Mesenchymal stem cell (in vitro differentiated cells and primary cell): ENCODE measurements at regions not wholly inside any gene's neighbourhood (a gene's known extent, or its start where the extent isn't known, plus 50 kb on each side); places are given as distances from the start of the nearest gene placed in this dataset.

ENCODE experiments used
- DNase-seq: peaks from one replicate; pipeline ENCODE4 v3.0.0-alpha.2; 2013
- H2AFZ ChIP-seq: one replicate; pipeline ENCODE4 v1.6.1; 2013; ENCODE audit warnings: low read depth, mild to moderate bottlenecking, control low read depth, inconsistent platforms, low read length, moderate library complexity
- H2AK5ac ChIP-seq: 2 replicates; pipeline ENCODE4 v1.6.1; 2013; ENCODE audit warnings: low read length, moderate library complexity, mild to moderate bottlenecking, inconsistent platforms; ENCODE audit not compliant: severe bottlenecking
- H2BK120ac ChIP-seq: one replicate; pipeline ENCODE4 v1.6.1; 2013; ENCODE audit warnings: low read depth, mild to moderate bottlenecking, inconsistent platforms, low read length, moderate library complexity
- H2BK12ac ChIP-seq, 2 experiments: one replicate each; pipeline ENCODE4 v1.6.1; 2013; ENCODE audit warnings: inconsistent platforms in 2 of 2, low read length in 2 of 2, mild to moderate bottlenecking in 2 of 2, moderate library complexity in 2 of 2, control low read depth in 1 of 2
- H2BK15ac ChIP-seq: one replicate; pipeline ENCODE4 v1.6.1; 2013; ENCODE audit warnings: mild to moderate bottlenecking, low read depth, inconsistent platforms; ENCODE audit not compliant: poor library complexity, severe bottlenecking
- H2BK5ac ChIP-seq: 2 replicates; pipeline ENCODE4 v1.6.1; 2013; ENCODE audit warnings: low read depth, mild to moderate bottlenecking, low read length, control low read depth, inconsistent platforms; ENCODE audit not compliant: poor library complexity, severe bottlenecking
- H3K14ac ChIP-seq, 2 experiments: one replicate each; pipeline ENCODE4 v1.6.1; 2013; ENCODE audit warnings: inconsistent platforms in 2 of 2, low read length in 2 of 2, control low read depth in 1 of 2, mild to moderate bottlenecking in 1 of 2, moderate library complexity in 1 of 2
- H3K18ac ChIP-seq, 2 experiments: one replicate each; pipeline ENCODE4 v1.6.1; 2013; ENCODE audit warnings: inconsistent platforms in 2 of 2, low read length in 2 of 2, control low read depth in 1 of 2, low read depth in 1 of 2, mild to moderate bottlenecking in 1 of 2
- H3K23ac ChIP-seq, 2 experiments: one replicate each; pipeline ENCODE4 v1.6.1; 2013; ENCODE audit warnings: inconsistent platforms in 2 of 2, low read length in 2 of 2, mild to moderate bottlenecking in 2 of 2, moderate library complexity in 2 of 2, control low read depth in 1 of 2
- H3K27ac ChIP-seq: 2 replicates; pipeline ENCODE4 v1.5.1; 2013; ENCODE audit warnings: mild to moderate bottlenecking, moderate library complexity, low read length, control low read depth, inconsistent platforms; ENCODE audit not compliant: poor library complexity, severe bottlenecking
- H3K27me3 ChIP-seq, 2 experiments: 2 replicates each; pipeline versions ENCODE4 v1.6.1 to v1.7.0; 2013; ENCODE audit warnings: low read length in 2 of 2, mild to moderate bottlenecking in 2 of 2, moderate library complexity in 2 of 2, control low read depth in 1 of 2, inconsistent platforms in 1 of 2; ENCODE audit not compliant: control insufficient read depth in 1 of 2, insufficient read depth in 1 of 2
- H3K36me3 ChIP-seq, 2 experiments: 2 replicates each; pipeline versions ENCODE4 v1.6.1 to v1.7.0; 2013; ENCODE audit warnings: low read length in 2 of 2, control low read depth in 1 of 2, inconsistent platforms in 1 of 2, low read depth in 1 of 2, mild to moderate bottlenecking in 1 of 2; ENCODE audit not compliant: insufficient read depth in 2 of 2, control insufficient read depth in 1 of 2
- H3K4ac ChIP-seq, 2 experiments: one replicate each; pipeline ENCODE4 v1.6.1; 2013; ENCODE audit warnings: inconsistent platforms in 2 of 2, low read length in 2 of 2, mild to moderate bottlenecking in 2 of 2, moderate library complexity in 2 of 2, control low read depth in 1 of 2, low read depth in 1 of 2
- H3K4me1 ChIP-seq: 2 replicates; pipeline ENCODE4 v1.6.1; 2013; ENCODE audit warnings: low read depth, low read length, control low read depth; ENCODE audit not compliant: control insufficient read depth, insufficient read depth
- H3K4me2 ChIP-seq: 2 replicates; pipeline ENCODE4 v1.6.1; 2013; ENCODE audit warnings: low read length, mild to moderate bottlenecking, inconsistent platforms; ENCODE audit not compliant: poor library complexity, severe bottlenecking
- H3K4me3 ChIP-seq, 2 experiments: 2 replicates each; pipeline versions ENCODE4 v1.5.1 to v1.7.0; 2013; ENCODE audit warnings: low read length in 2 of 2, mild to moderate bottlenecking in 2 of 2, control low read depth in 1 of 2, low read depth in 1 of 2; ENCODE audit not compliant: insufficient read depth in 1 of 2
- H3K79me1 ChIP-seq: replicated peaks from 2 replicates; pipeline ENCODE4 v1.6.1; 2013; ENCODE audit warnings: mild to moderate bottlenecking, control low read depth, low read length, inconsistent platforms; ENCODE audit not compliant: poor library complexity, severe bottlenecking
- H3K9ac ChIP-seq: 2 replicates; pipeline ENCODE4 v1.7.0; 2013; ENCODE audit warnings: mild to moderate bottlenecking, low read length, moderate library complexity
- H3K9me3 ChIP-seq: 2 replicates; pipeline ENCODE4 v1.7.0; 2013; ENCODE audit warnings: mild to moderate bottlenecking, low read length; ENCODE audit not compliant: control insufficient read depth
- H4K8ac ChIP-seq: one replicate; pipeline ENCODE4 v1.6.1; 2013; ENCODE audit warnings: inconsistent platforms, mild to moderate bottlenecking, low read length, moderate library complexity
- H4K91ac ChIP-seq: one replicate; pipeline ENCODE4 v1.6.1; 2013; ENCODE audit warnings: mild to moderate bottlenecking, low read length, inconsistent platforms
- WGBS: methylation state at CpG from one replicate; pipeline ENCODE4 v1.1.7; 2013; ENCODE audit warnings: mixed read lengths; 5-methylcytosine and 5-hydroxymethylcytosine counted together

GRCh38 chr16:49964973-49965372 is 60.1 kb upstream of the CNEP1R1 start:
- WGBS = 68% methylated on average over 2 of the region's 2 CpGs
- H3K27me3 ChIP-seq = peaks cover 16 to 45% of the 10 kb centered on the region in 2 experiments
- no peak overlapping the region for H2AFZ ChIP-seq
- H3K18ac ChIP-seq = no peak overlapping the region
- no peaks in the 10 kb centered on the region for H3K9me3 ChIP-seq
- H2BK12ac ChIP-seq = no peak overlapping the region
- no peak overlapping the region for H2BK120ac ChIP-seq
- no peak overlapping the region for H4K91ac ChIP-seq
- no peak overlapping the region for H3K4ac ChIP-seq
- H2BK15ac ChIP-seq = no peak overlapping the region
- H3K27ac ChIP-seq = no peak overlapping the region
- no peak overlapping the region for H2BK5ac ChIP-seq
- no peak overlapping the region for H4K8ac ChIP-seq
- no peak overlapping the region for H2AK5ac ChIP-seq
- no peak for DNase-seq
- H3K4me1 ChIP-seq = no peaks in the 10 kb centered on the region
- no peaks in the 10 kb centered on the region for H3K36me3 ChIP-seq
- no peak overlapping the region for H3K4me3 ChIP-seq
- no peaks in the 10 kb centered on the region for H3K79me1 ChIP-seq
- no peak overlapping the region for H3K23ac ChIP-seq
- no peak overlapping the region for H3K9ac ChIP-seq
- H3K14ac ChIP-seq = no peak overlapping the region
- H3K4me2 ChIP-seq = no peak overlapping the region

DNA sequence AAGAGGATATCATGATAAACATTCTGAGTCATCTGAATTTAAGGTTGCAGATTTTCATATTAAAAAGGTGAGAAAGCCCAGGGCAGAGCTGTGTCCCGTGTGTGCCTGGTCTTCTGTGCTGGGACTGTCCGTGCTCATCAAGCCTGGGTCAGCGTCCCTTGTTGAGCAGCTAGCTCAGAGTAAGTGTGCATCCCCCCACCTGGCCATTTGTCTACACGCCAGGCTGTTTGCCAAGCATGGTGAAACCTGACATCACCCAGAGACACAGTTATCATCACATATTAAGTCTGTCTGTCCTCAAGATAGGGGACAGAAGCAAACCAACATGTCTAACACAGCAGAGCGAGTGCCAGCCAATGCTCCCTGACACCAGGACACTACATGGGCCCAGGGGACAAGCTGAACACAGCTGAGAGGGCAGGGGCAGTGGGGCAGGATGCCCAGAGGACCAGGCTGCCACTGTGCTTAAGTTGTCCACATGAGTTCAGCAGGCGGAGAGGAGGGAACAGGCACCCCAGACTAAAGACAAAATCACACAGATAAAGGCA is 57.9 kb upstream of the CNEP1R1 start:
- Histone ChIP-seq H2BK120ac (no peak overlapping the region), H2AK5ac (no peak overlapping the region), H3K9me3 (no peaks in the 10 kb centered on the region), H3K9ac (no peak overlapping the region), H3K4me2 (no peak overlapping the region), H3K18ac (no peak overlapping the region), H3K36me3 (no peaks in the 10 kb centered on the region), H3K4ac (no peak overlapping the region), H4K91ac (no peak overlapping the region), H2BK15ac (no peak overlapping the region), H3K79me1 (no peaks in the 10 kb centered on the region), H3K27me3 (peaks cover 15 to 49% of the 10 kb centered on the region in 2 experiments), H3K23ac (no peak overlapping the region), H2AFZ (no peak overlapping the region), H4K8ac (no peak overlapping the region), H3K4me1 (no peaks in the 10 kb centered on the region), H3K27ac (no peak overlapping the region), H2BK12ac (no peak overlapping the region), H2BK5ac (no peak overlapping the region), H3K4me3 (no peak overlapping the region), H3K14ac (no peak overlapping the region)
- no peak for DNase-seq
- WGBS = 76% methylated on average over 5 of the region's 6 CpGs

GRCh38 chr16:49969091-49970030 is 55.7 kb upstream of the CNEP1R1 start:
- H2BK12ac ChIP-seq = no peak overlapping the region
- no peak overlapping the region for H4K91ac ChIP-seq
- H3K36me3 ChIP-seq = no peaks in the 10 kb centered on the region
- H3K79me1 ChIP-seq = no peaks in the 10 kb centered on the region
- no peak overlapping the region for H2AK5ac ChIP-seq
- H3K9ac ChIP-seq = no peak overlapping the region
- no peak overlapping the region for H3K23ac ChIP-seq
- H3K18ac ChIP-seq = no peak overlapping the region
- H3K9me3 ChIP-seq = no peaks in the 10 kb centered on the region
- 46% methylated on average over 24 of the region's 24 CpGs for WGBS
- H3K14ac ChIP-seq = no peak overlapping the region
- DNase-seq = peak; percentile 6
- no peak overlapping the region for H2BK5ac ChIP-seq
- H2BK120ac ChIP-seq = no peak overlapping the region
- no peak overlapping the region for H2AFZ ChIP-seq
- no peak overlapping the region for H4K8ac ChIP-seq
- no peaks in the 10 kb centered on the region for H3K4me1 ChIP-seq
- H3K4me3 ChIP-seq = peak overlapping the region in 1 of 2 experiments; percentile 44
- H3K27me3 ChIP-seq = peaks cover 12 to 49% of the 10 kb centered on the region in 2 experiments
- no peak overlapping the region for H3K4me2 ChIP-seq
- H2BK15ac ChIP-seq = no peak overlapping the region
- H3K4ac ChIP-seq = no peak overlapping the region
- H3K27ac ChIP-seq = no peak overlapping the region

- Histone ChIP-seq H2BK15ac (no peak overlapping the region), H3K18ac (no peak overlapping the region), H4K91ac (no peak overlapping the region), H3K27ac (no peak overlapping the region), H3K4ac (no peak overlapping the region), H3K4me1 (no peaks in the 10 kb centered on the region), H3K79me1 (no peaks in the 10 kb centered on the region), H3K9me3 (no peaks in the 10 kb centered on the region), H3K9ac (no peak overlapping the region), H2BK5ac (no peak overlapping the region), H3K4me3 (no peak overlapping the region), H2AFZ (no peak overlapping the region), H3K4me2 (no peak overlapping the region), H3K23ac (no peak overlapping the region), H2AK5ac (no peak overlapping the region), H3K36me3 (no peaks in the 10 kb centered on the region), H3K14ac (no peak overlapping the region), H2BK120ac (no peak overlapping the region), H3K27me3 (peaks cover 12 to 49% of the 10 kb centered on the region in 2 experiments), H2BK12ac (no peak overlapping the region), H4K8ac (no peak overlapping the region)
- no peak for DNase-seq
- 87% methylated on average over 6 of the region's 8 CpGs for WGBS
Observed at GRCh38 chr16:49970797-49971431, 54.1 kb upstream of the CNEP1R1 start.
